Fibroblast of pulmonary artery (primary cell): ENCODE measurements at regions not wholly inside any gene's neighbourhood (a gene's known extent, or its start where the extent isn't known, plus 50 kb on each side); places are given as distances from the start of the nearest gene placed in this dataset.
A peak's percentile ranks its signal among the peaks of the same experiment; 100 is the strongest.

ENCODE experiments used
- DNase-seq: peaks from one replicate; pipeline ENCODE4 v3.0.0-alpha.2; 2010; ENCODE audit warnings: low read depth
- H3K4me3 ChIP-seq: replicated peaks from 2 replicates; pipeline ENCODE4 v1.5.1; 2011; ENCODE audit warnings: low read depth, mild to moderate bottlenecking, control low read depth, low read length, moderate library complexity
- TF ChIP-seq, protein P1 (sequence below): IDR thresholded peaks from 2 replicates; pipeline ENCODE4 v1.5.1; 2011; ENCODE audit warnings: mild to moderate bottlenecking, control low read depth, low read length, inconsistent platforms; ENCODE audit errors: missing control alignments

DNA sequence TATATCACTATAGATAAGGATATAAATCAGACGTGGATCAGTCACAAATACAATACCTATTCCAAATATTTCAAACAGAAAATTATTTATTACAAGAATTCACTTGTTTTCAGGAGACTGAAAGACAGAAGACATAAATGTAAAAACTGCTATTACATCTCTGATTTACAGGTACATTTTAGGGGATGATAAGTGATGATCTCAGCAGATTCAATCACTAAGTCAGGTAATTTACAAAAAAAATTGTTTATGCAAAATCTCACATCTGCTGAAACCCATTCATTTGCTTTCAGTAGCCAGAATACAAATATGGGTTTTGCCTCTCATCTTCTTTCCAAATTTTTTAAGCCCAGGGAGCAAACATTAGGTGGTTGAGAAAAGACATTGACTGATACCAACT is 1648.4 kb upstream of the RAG2 start:
- DNase-seq = no peak
- no peak overlapping the region for H3K4me3 ChIP-seq
- TF ChIP-seq, protein P1, sequence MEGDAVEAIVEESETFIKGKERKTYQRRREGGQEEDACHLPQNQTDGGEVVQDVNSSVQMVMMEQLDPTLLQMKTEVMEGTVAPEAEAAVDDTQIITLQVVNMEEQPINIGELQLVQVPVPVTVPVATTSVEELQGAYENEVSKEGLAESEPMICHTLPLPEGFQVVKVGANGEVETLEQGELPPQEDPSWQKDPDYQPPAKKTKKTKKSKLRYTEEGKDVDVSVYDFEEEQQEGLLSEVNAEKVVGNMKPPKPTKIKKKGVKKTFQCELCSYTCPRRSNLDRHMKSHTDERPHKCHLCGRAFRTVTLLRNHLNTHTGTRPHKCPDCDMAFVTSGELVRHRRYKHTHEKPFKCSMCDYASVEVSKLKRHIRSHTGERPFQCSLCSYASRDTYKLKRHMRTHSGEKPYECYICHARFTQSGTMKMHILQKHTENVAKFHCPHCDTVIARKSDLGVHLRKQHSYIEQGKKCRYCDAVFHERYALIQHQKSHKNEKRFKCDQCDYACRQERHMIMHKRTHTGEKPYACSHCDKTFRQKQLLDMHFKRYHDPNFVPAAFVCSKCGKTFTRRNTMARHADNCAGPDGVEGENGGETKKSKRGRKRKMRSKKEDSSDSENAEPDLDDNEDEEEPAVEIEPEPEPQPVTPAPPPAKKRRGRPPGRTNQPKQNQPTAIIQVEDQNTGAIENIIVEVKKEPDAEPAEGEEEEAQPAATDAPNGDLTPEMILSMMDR = no peak

DNA sequence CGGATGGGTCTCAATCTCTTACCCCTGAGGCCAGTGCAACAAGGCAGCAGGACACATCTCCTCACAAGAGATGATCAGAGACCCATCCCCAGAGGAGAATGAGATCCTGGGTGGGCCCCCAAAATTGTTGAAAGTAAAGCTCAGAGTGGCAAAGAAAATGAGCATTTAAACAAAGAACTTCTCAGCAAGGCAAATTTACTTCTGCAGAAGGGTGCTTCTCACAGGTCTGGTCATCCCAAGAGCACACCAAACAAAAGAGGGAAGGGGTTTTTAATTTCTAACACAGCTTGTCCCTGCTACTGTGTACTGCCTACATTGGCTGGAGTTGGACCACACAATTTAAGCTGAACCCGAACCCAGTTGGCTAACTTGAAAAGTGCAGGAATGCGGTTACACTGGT is 1628.6 kb upstream of the RAG2 start:
- H3K4me3 ChIP-seq = no peak overlapping the region
- TF ChIP-seq, protein P1 = no peak
- peak; percentile 4 for DNase-seq

DNA sequence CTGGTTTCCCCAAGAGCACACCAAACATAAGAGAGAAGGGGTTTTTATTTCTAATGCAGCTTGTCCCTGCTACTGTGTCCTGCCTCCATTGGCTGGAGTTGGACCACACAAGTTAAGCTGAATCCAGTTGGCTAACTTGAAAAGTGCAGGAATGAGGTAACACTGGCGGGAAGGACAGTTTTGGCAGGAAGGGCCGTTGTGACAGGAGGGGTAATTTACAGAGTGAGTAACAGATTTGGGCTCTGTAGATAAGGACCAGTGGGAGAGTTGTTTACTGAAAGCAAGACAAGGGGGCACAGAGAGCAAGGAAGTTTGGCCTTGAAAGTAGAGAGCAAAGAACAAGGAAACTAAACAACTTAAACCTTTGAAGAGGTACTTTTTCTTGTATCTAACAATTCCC is 1623.3 kb upstream of the RAG2 start:
- TF ChIP-seq, protein P1 = no peak
- DNase-seq = no peak
- no peak overlapping the region for H3K4me3 ChIP-seq

DNA sequence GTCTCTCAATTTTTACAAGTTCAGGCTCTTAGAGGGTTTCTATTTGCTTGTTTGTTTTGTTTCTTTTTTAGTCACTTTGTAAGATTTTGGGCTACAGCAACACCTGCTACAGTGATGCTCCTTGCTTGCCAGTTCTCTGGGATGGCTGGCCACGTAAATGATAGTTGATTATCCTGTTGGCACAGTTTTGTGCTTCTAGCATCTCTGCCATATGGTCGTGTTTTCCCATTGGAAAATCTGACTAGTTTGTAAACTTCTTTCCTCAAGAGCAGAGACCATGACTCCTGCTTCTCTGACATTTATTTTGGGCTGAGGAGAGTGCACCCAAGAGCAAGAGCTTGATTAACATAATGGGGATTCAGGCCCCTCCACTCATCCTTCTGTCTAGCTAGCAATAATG is 1621.6 kb upstream of the RAG2 start:
- DNase-seq = no peak
- no peak overlapping the region for H3K4me3 ChIP-seq
- TF ChIP-seq, protein P1 = no peak

DNA sequence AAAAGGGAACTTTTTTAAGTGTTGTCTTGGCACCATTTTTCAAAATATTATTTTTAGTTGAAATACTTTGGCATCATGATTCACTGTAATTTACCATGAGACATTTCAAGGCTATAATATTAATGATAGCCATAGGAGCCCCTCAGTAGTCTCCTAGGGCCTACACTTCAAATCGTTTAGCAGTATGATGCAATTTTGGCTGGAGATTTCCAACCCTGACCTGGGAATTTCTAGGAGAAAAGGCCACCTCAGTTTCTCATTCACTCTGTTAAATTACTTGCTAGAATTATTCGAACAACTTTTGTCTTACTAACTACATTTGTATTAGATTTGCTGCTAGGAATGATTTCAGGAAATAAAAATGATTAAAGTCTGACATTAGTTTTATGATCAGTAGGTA is 1610.9 kb upstream of the RAG2 start:
- H3K4me3 ChIP-seq = no peak overlapping the region
- TF ChIP-seq, protein P1 = no peak
- DNase-seq = no peak

DNA sequence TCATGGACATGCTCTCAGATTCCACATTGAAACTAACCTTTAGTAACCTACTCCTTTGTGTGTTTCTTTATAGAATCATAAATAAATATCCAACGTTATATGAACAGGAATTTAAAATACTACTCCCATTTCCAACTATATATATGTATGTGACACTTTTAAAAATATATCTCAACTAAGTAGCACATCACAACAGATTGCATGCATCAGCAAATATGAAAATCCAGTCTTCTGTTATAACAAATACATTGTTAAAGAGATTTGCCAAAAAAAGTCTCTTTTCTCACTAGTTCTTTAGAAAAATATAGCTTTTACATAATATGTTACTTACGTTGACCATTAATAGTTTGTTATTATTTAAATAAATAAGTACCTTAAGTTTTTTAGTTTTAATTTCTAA is 1608.6 kb upstream of the RAG2 start:
- TF ChIP-seq, protein P1 = no peak
- no peak overlapping the region for H3K4me3 ChIP-seq
- DNase-seq = no peak

DNA sequence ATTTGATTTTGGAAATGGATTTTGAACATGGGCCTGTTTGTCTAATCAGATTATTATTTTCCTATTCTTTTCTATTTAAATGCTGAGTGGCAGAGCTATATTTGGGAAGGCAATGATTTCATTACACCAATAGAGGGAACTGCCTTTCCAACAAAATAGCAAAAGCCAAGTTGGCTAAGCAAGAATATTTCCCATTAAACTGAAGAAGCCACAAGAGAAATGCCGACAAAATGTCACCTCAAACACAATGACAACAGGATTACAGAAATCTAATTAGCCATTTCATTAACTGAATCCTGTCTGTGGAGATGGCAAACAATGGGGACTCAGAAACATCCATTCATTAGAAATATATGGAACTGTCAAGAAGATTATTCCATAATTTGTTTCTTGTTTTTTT is 1593.1 kb upstream of the RAG2 start:
- TF ChIP-seq, protein P1 = no peak
- no peak for DNase-seq

More for the DNA sequence above, 1593.1 kb upstream of the RAG2 start:
- no peak overlapping the region for H3K4me3 ChIP-seq
